MM.1S (cell line): ENCODE measurements at regions not wholly inside any gene's neighbourhood (a gene's known extent, or its start where the extent isn't known, plus 50 kb on each side); places are given as distances from the start of the nearest gene placed in this dataset.

Source experiments
- DNase-seq: peaks from one replicate; pipeline ENCODE4 v3.0.0-alpha.2; 2015
- H2AFZ ChIP-seq: fragments of 300-600 bp; sonication (generic); 2 replicates; pipeline ENCODE4 v1.6.0; 2016; ENCODE audit warnings: antibody characterized with exemption, low read length
- H3F3A ChIP-seq: fragments of 300-600 bp; sonication (generic); 2 replicates; pipeline ENCODE4 v1.6.1; 2016; ENCODE audit warnings: mild to moderate bottlenecking, antibody characterized with exemption, low read length, moderate library complexity, mixed read lengths; ENCODE audit not compliant: insufficient read depth
- H3K27ac ChIP-seq: fragments of 300-600 bp; sonication (generic); 2 replicates; pipeline ENCODE4 v1.5.1; 2016; ENCODE audit warnings: mild to moderate bottlenecking, low read length
- H3K27me3 ChIP-seq: fragments of 300-600 bp; sonication (generic); replicated peaks from 2 replicates; pipeline ENCODE4 v1.6.0; 2016; ENCODE audit warnings: low read length; ENCODE audit not compliant: insufficient read depth
- H3K36me3 ChIP-seq: fragments of 300-600 bp; sonication (generic); replicated peaks from 2 replicates; pipeline ENCODE4 v1.6.1; 2016; ENCODE audit warnings: mild to moderate bottlenecking, low read length, mixed read lengths; ENCODE audit not compliant: insufficient read depth
- H3K4me1 ChIP-seq: fragments of 300-600 bp; sonication (generic); 2 replicates; pipeline ENCODE4 v1.6.1; 2016; ENCODE audit warnings: low read length, mixed read lengths
- H3K4me2 ChIP-seq: fragments of 300-600 bp; sonication (generic); 2 replicates; pipeline ENCODE4 v1.6.0; 2016; ENCODE audit warnings: low read depth, low read length
- H3K4me3 ChIP-seq: fragments of 300-600 bp; sonication (generic); 2 replicates; pipeline ENCODE4 v1.5.1; 2016; ENCODE audit warnings: low read length, mixed read lengths
- H3K79me2 ChIP-seq: fragments of 300-600 bp; sonication (generic); 2 replicates; pipeline ENCODE4 v1.6.1; 2016; ENCODE audit warnings: mixed run types, low read length, mixed read lengths
- H3K9ac ChIP-seq: fragments of 300-600 bp; sonication (generic); 2 replicates; pipeline ENCODE4 v1.6.1; 2016; ENCODE audit warnings: low read length, mixed read lengths
- H3K9me2 ChIP-seq: fragments of 300-600 bp; sonication (generic); replicated peaks from 2 replicates; pipeline ENCODE4 v1.6.1; 2016; ENCODE audit warnings: mild to moderate bottlenecking, low read length, mixed read lengths; ENCODE audit not compliant: insufficient read depth
- H3K9me3 ChIP-seq: fragments of 300-600 bp; sonication (generic); replicated peaks from 2 replicates; pipeline ENCODE4 v1.6.1; 2016; ENCODE audit warnings: mild to moderate bottlenecking, low read length, mixed read lengths; ENCODE audit not compliant: insufficient read depth
- H4K20me1 ChIP-seq: fragments of 300-600 bp; sonication (generic); 2 replicates; pipeline ENCODE4 v1.6.1; 2016; ENCODE audit warnings: mild to moderate bottlenecking, low read length, moderate library complexity, mixed read lengths; ENCODE audit not compliant: insufficient read depth
- EZH2 ChIP-seq: fragments of 300-600 bp; sonication (generic); optimal IDR thresholded peaks from 2 replicates; pipeline ENCODE3; 2017; ENCODE audit warnings: low read depth, mild to moderate bottlenecking, antibody characterized with exemption, low read length, mixed read lengths
- EZH2phosphoT487 ChIP-seq: fragments of 300-600 bp; sonication (generic); IDR thresholded peaks from 2 replicates; pipeline ENCODE4 v1.6.1; 2018; ENCODE audit warnings: antibody characterized with exemption, low read length
- TF ChIP-seq, protein P1 (sequence below): fragments of 300-600 bp; sonication (generic); IDR thresholded peaks from 2 replicates; pipeline ENCODE4 v1.5.1; 2016; ENCODE audit warnings: antibody characterized with exemption, low read length, mixed read lengths

DNA sequence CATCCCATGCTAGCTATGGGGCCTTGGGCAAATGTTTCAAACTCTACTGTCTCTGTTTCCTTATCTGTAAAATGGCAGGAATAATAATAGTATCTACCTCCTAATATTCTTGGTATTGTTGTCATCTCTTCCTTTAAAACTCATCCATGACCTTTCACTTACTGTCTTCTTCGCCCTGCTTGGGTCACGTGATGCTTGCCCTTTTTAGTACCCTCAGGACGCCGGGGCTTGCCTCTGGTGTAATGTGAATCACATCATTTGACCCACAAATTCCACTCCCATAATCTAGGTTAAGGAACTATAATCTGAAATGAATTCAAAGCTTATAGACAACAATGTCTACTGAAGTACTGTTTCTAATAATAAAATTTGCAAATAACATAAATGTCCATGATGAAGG lies 162.7 kb downstream of the DRD1 start:
- no peak overlapping the region for H2AFZ ChIP-seq
- TF ChIP-seq EZH2: no peak
- no peak for TF ChIP-seq EZH2phosphoT487
- TF ChIP-seq, protein P1, sequence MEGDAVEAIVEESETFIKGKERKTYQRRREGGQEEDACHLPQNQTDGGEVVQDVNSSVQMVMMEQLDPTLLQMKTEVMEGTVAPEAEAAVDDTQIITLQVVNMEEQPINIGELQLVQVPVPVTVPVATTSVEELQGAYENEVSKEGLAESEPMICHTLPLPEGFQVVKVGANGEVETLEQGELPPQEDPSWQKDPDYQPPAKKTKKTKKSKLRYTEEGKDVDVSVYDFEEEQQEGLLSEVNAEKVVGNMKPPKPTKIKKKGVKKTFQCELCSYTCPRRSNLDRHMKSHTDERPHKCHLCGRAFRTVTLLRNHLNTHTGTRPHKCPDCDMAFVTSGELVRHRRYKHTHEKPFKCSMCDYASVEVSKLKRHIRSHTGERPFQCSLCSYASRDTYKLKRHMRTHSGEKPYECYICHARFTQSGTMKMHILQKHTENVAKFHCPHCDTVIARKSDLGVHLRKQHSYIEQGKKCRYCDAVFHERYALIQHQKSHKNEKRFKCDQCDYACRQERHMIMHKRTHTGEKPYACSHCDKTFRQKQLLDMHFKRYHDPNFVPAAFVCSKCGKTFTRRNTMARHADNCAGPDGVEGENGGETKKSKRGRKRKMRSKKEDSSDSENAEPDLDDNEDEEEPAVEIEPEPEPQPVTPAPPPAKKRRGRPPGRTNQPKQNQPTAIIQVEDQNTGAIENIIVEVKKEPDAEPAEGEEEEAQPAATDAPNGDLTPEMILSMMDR: no peak
- no peak overlapping the region for H3K4me2 ChIP-seq

DNA sequence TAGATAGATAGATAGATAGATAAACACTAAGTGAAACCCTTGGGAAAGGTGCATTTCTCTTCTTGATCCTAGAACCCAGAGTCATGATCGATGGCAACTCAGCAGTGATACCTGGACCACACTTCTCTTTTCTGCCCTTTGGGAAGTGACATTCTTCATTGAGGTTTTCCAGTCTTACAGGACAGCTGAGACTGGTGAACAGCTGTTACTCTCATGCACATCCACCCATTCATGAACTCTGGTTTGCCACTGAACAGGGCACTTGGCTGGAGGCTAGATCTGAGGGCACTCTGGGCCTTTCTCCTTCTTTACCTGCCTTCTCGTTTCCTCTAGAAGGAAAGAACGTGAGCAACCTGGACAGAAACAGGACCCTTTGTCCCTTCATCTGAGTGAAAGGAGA lies 164.5 kb downstream of the DRD1 start:
- DNase-seq: no peak
- Histone ChIP-seq H3K36me3 (no peaks in the 10 kb centered on the region), H3K4me3 (no peak overlapping the region), H3K9me2 (no peaks in the 10 kb centered on the region), H3K9me3 (no peaks in the 10 kb centered on the region), H3K27ac (no peak overlapping the region), H3K27me3 (no peaks in the 10 kb centered on the region), H3F3A (no peaks in the 10 kb centered on the region), H3K9ac (no peak overlapping the region), H4K20me1 (no peaks in the 10 kb centered on the region), H3K4me1 (0 out of 2 replicates have a peak, but pooled peaks cover 3% of the 10 kb centered on the region), H3K4me2 (no peak overlapping the region), H3K79me2 (no peaks in the 10 kb centered on the region), H2AFZ (no peak overlapping the region)
- TF ChIP-seq, protein P1: no peak
- no peak for TF ChIP-seq EZH2
- TF ChIP-seq EZH2phosphoT487: no peak

More for the DNA sequence above, 162.7 kb downstream of the DRD1 start:
- no peaks in the 10 kb centered on the region for H3F3A ChIP-seq
- H3K9ac ChIP-seq: no peak overlapping the region
- no peaks in the 10 kb centered on the region for H3K27me3 ChIP-seq
- no peaks in the 10 kb centered on the region for H3K9me3 ChIP-seq
- H3K27ac ChIP-seq: peak overlapping the region; percentile 3; the same call in 1 of the 2 replicates
- H3K36me3 ChIP-seq: no peaks in the 10 kb centered on the region
- DNase-seq: no peak
- no peak overlapping the region for H3K4me3 ChIP-seq
- no peaks in the 10 kb centered on the region for H3K79me2 ChIP-seq
- H3K4me1 ChIP-seq: 0 out of 2 replicates have a peak, but pooled peaks cover 3% of the 10 kb centered on the region
- H3K9me2 ChIP-seq: no peaks in the 10 kb centered on the region
- H4K20me1 ChIP-seq: no peaks in the 10 kb centered on the region

DNA sequence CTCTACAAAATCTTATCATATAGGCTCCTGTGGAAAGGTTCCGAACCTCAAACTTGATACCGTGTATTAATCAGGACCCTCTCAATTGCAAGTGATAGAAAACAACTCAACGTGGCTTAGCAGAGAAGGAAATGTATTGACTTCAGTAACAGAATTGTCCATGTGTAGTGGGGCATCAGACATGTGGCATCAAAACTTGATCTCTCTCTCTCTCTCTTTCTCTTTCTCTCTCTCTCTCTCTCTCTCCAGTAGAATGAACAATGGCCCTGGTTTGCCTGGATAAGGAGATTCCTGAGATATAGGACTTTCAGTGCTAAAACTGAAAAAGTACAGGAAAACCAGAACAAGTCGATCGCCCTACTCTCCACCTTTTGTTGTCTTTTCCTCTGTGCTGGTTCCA lies 168.2 kb downstream of the DRD1 start:
- Histone ChIP-seq H3K36me3 (no peaks in the 10 kb centered on the region), H3F3A (no peaks in the 10 kb centered on the region), H3K27ac (no peak overlapping the region), H3K9me2 (no peaks in the 10 kb centered on the region), H3K27me3 (no peaks in the 10 kb centered on the region), H3K9me3 (no peaks in the 10 kb centered on the region), H2AFZ (no peak overlapping the region), H3K4me1 (no peaks in the 10 kb centered on the region), H3K4me2 (no peak overlapping the region), H4K20me1 (no peaks in the 10 kb centered on the region), H3K79me2 (no peaks in the 10 kb centered on the region), H3K4me3 (no peak overlapping the region), H3K9ac (no peak overlapping the region)
- DNase-seq: no peak
- TF ChIP-seq EZH2 (no peak), EZH2phosphoT487 (no peak)
- TF ChIP-seq, protein P1: no peak
